ENCODE measurements at regions not wholly inside any gene's neighbourhood (a gene's known extent, or its start where the extent isn't known, plus 50 kb on each side); places are given as distances from the start of the nearest gene placed in this dataset.

DNA sequence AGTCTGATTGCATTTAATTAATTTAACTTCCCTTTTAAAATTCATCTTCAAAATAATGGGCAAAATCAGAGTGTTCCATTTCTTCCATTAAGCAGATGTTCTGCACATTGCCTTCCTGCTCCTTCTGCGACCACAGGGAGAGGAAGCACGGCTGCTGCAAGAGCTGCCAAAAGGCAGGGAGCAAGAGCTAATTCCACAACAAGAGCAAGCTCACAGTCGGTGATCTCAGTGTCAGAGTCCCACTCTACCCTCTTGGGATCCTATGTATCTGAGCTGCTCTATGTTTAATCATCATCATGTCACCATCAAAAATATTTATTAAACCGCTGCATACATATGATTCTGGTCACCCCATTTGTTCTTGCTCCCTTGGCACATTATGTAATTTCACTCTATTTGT, 255.3 kb upstream of the CAMK1G start:
- WGBS, 2 experiments (ENCODE audit: insufficient coverage in 1 of 2, insufficient read length in 1 of 2), result 78 to 91% methylated on average over 4 of the region's 4 CpGs

GRCh38 chr1:209335178-209335577, 248.3 kb upstream of the CAMK1G start:
- Histone ChIP-seq H3K36me3 (ENCODE audit: control insufficient read depth, insufficient read depth, low read length) (no peaks in the 10 kb centered on the region), H3K9ac (ENCODE audit: extremely low read depth, low read length, poor library complexity, severe bottlenecking) (no peak overlapping the region), H3K9me3 (ENCODE audit: control insufficient read depth, low read length) (no peaks in the 10 kb centered on the region), H3K27ac (ENCODE audit: low read depth, low read length) (no peak overlapping the region), H3K4me1 (ENCODE audit: control insufficient read depth, insufficient read depth, low read length) (no peaks in the 10 kb centered on the region), H3K27me3 (ENCODE audit: control insufficient read depth, insufficient read depth, low read length, poor library complexity, severe bottlenecking) (no peaks in the 10 kb centered on the region), H3K4me3 (ENCODE audit: low read length) (no peak overlapping the region)
- Mint-ChIP-seq H3K4me3 (no peak overlapping the region), H3K9me3 (no peaks in the 10 kb centered on the region), H3K4me1 (peaks cover 8% of the 10 kb centered on the region), H3K27me3 (ENCODE audit: insufficient read depth) (no peaks in the 10 kb centered on the region), H3K27ac (no peak overlapping the region), H3K36me3 (ENCODE audit: low read depth) (peaks cover 2% of the 10 kb centered on the region)
- WGBS, 2 experiments (ENCODE audit: insufficient coverage in 1 of 2, insufficient read length in 1 of 2), result 74 to 80% methylated on average over 1 of the region's 2 CpGs
- TF ChIP-seq, protein P1, sequence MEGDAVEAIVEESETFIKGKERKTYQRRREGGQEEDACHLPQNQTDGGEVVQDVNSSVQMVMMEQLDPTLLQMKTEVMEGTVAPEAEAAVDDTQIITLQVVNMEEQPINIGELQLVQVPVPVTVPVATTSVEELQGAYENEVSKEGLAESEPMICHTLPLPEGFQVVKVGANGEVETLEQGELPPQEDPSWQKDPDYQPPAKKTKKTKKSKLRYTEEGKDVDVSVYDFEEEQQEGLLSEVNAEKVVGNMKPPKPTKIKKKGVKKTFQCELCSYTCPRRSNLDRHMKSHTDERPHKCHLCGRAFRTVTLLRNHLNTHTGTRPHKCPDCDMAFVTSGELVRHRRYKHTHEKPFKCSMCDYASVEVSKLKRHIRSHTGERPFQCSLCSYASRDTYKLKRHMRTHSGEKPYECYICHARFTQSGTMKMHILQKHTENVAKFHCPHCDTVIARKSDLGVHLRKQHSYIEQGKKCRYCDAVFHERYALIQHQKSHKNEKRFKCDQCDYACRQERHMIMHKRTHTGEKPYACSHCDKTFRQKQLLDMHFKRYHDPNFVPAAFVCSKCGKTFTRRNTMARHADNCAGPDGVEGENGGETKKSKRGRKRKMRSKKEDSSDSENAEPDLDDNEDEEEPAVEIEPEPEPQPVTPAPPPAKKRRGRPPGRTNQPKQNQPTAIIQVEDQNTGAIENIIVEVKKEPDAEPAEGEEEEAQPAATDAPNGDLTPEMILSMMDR (conservative IDR thresholded peaks at IDR 0.05), result peak; percentile 87
- peak; percentile 87 for DNase-seq

More for the DNA sequence above, 255.3 kb upstream of the CAMK1G start:
- no peak overlapping the region for H3K27ac Mint-ChIP-seq
- no peaks in the 10 kb centered on the region for H3K9me3 Mint-ChIP-seq
- DNase-seq, result no peak
- H3K36me3 ChIP-seq (ENCODE audit: control insufficient read depth, insufficient read depth, low read length), result no peaks in the 10 kb centered on the region
- peaks cover 13% of the 10 kb centered on the region for H3K4me1 ChIP-seq (ENCODE audit: control insufficient read depth, insufficient read depth, low read length)
- H3K9me3 ChIP-seq (ENCODE audit: control insufficient read depth, low read length), result no peaks in the 10 kb centered on the region
- H3K4me3 Mint-ChIP-seq, result no peak overlapping the region
- TF ChIP-seq, protein P1 (conservative IDR thresholded peaks at IDR 0.05), result no peak
- no peaks in the 10 kb centered on the region for H3K27me3 Mint-ChIP-seq (ENCODE audit: insufficient read depth)
- H3K27me3 ChIP-seq (ENCODE audit: control insufficient read depth, insufficient read depth, low read length, poor library complexity, severe bottlenecking), result no peaks in the 10 kb centered on the region
- no peak overlapping the region for H3K27ac ChIP-seq (ENCODE audit: low read depth, low read length)
- H3K4me3 ChIP-seq (ENCODE audit: low read length), result no peak overlapping the region
- no peak overlapping the region for H3K9ac ChIP-seq (ENCODE audit: extremely low read depth, low read length, poor library complexity, severe bottlenecking)
- H3K36me3 Mint-ChIP-seq (ENCODE audit: low read depth), result no peaks in the 10 kb centered on the region
- H3K4me1 Mint-ChIP-seq, result peaks cover 33% of the 10 kb centered on the region

GRCh38 chr1:209341146-209341545, 242.4 kb upstream of the CAMK1G start:
- Histone ChIP-seq H3K9me3 (ENCODE audit: control insufficient read depth, low read length) (peaks cover 3% of the 10 kb centered on the region), H3K27me3 (ENCODE audit: control insufficient read depth, insufficient read depth, low read length, poor library complexity, severe bottlenecking) (peaks cover 4% of the 10 kb centered on the region), H3K4me1 (ENCODE audit: control insufficient read depth, insufficient read depth, low read length) (peaks cover 21% of the 10 kb centered on the region), H3K9ac (ENCODE audit: extremely low read depth, low read length, poor library complexity, severe bottlenecking) (no peak overlapping the region), H3K27ac (ENCODE audit: low read depth, low read length) (no peak overlapping the region), H3K4me3 (ENCODE audit: low read length) (peak overlapping the region; percentile 36), H3K36me3 (ENCODE audit: control insufficient read depth, insufficient read depth, low read length) (no peaks in the 10 kb centered on the region)
- TF ChIP-seq, protein P1 (conservative IDR thresholded peaks at IDR 0.05), result no peak
- no peak for DNase-seq
- 88 to 92% methylated on average over 4 of the region's 4 CpGs for WGBS, 2 experiments (ENCODE audit: insufficient coverage in 1 of 2, insufficient read length in 1 of 2)
- H3K4me1 Mint-ChIP-seq, result peaks cover 55% of the 10 kb centered on the region
- H3K27me3 Mint-ChIP-seq (ENCODE audit: insufficient read depth), result no peaks in the 10 kb centered on the region
- no peaks in the 10 kb centered on the region for H3K9me3 Mint-ChIP-seq
- no peak overlapping the region for H3K27ac Mint-ChIP-seq
- no peak overlapping the region for H3K4me3 Mint-ChIP-seq
- peaks cover 1% of the 10 kb centered on the region for H3K36me3 Mint-ChIP-seq (ENCODE audit: low read depth)

Data from endodermal cell (in vitro differentiated cells).